ENCODE measurements at regions not wholly inside any gene's neighbourhood (a gene's known extent, or its start where the extent isn't known, plus 50 kb on each side); places are given as distances from the start of the nearest gene placed in this dataset.

DNA sequence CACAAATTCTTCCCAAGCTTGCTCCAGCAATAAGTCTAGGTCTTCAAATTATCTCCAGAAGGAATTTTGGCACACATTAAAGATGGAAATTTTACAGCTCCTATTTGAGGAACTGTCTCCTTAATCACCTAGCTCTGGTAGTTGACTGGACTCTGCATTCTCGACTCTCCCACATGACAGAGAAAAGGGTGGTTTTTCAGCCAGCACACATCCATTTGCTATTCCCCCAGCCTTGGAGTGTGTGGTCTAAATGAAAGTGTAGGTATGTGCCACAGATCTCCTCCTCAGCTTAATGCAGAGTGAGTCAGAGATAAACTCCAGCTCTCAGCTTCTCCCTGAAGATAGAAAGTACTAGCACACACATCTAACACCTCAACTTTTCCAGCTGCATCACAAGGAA, 62.2 kb upstream of the ALCAM start:
- TF ChIP-seq ZNF274 (IDR thresholded peaks at IDR 0.05; ENCODE audit: low read depth, low read length) (no peak), YY1 (IDR thresholded peaks at IDR 0.05; ENCODE audit: insufficient read depth, insufficient read length) (no peak)
